ENCODE measurements at regions not wholly inside any gene's neighbourhood (a gene's known extent, or its start where the extent isn't known, plus 50 kb on each side); places are given as distances from the start of the nearest gene placed in this dataset.

DNA sequence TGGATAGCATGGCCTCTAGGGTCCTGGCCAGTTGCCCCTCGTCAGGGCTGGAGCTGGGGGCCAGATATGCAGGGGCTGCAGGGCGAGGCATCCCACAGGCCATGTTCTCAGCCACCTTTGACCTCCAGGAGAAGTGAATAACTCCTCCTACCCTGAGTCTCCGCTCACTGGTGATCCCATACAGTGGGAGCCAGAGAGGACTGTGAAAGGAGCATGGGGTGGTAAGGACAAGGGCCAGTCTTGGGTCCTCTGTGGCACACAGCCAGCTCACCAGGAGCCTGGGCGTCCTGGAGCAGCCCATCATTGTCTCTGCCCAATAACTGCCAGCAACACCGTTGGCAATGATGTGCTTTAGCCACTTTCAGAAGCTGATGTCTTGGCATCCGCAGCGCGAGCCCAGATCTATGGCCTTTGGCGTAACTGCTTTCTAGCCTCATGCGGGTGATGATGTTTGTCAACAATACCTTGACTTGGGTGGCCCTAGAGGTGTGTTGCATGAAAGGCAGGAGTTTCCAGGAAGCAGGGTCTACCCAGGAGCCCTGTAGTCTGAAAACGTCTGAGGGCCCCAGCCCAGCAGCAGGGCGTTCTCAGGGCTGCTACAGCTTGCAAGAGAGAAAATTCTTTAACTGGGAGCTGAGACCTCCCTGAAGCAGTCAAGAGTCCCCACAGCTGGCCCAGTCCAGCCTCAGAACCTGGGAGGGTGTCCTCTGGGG, 61.1 kb upstream of the IQSEC1 start:
- H3K4me3 Mint-ChIP-seq: no peak overlapping the region
- H3K27ac Mint-ChIP-seq: no peak overlapping the region
- peaks cover 4 to 11% of the 10 kb centered on the region in 2 donors for H3K27me3 Mint-ChIP-seq
- H3K4me1 Mint-ChIP-seq (ENCODE audit: low read depth in 2 of 2): no peaks in the 10 kb centered on the region
- no peaks in the 10 kb centered on the region for H3K36me3 Mint-ChIP-seq
- H3K9me3 Mint-ChIP-seq: no peaks in the 10 kb centered on the region
- ATAC-seq: no peak
- DNase-seq (ENCODE audit: low spot score): no peak

DNA sequence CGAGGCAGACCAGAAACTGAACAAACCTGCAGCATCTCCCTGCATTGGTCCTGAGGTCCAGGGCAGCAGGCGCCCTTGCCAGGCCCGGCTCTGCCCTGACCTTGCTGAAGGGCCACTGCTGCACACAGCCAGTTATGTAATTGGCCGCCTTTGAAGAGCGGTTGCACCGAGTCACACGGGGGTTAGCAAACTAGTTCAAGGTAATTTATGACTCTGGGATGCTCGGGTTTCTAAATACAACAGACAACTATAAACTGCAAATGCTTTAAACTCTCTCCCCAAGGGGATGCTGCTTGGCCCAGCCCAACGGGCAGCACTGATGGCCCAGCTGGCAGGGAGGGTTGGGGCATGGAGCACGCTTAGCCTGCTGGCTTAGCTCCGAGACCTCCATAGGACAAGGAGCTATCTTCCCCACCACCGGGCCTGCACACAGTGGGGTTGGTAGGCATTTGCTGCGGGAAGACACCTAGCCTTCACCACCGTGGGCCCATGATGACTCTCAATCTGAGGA, 60.3 kb upstream of the IQSEC1 start:
- no peaks in the 10 kb centered on the region for H3K4me1 Mint-ChIP-seq (ENCODE audit: low read depth in 2 of 2)
- no peak overlapping the region for H3K27ac Mint-ChIP-seq
- no peak for DNase-seq (ENCODE audit: low spot score)
- no peak overlapping the region for H3K4me3 Mint-ChIP-seq
- peaks cover 7 to 11% of the 10 kb centered on the region in 2 donors for H3K27me3 Mint-ChIP-seq
- H3K36me3 Mint-ChIP-seq: no peaks in the 10 kb centered on the region
- ATAC-seq: no peak
- H3K9me3 Mint-ChIP-seq: no peaks in the 10 kb centered on the region

DNA sequence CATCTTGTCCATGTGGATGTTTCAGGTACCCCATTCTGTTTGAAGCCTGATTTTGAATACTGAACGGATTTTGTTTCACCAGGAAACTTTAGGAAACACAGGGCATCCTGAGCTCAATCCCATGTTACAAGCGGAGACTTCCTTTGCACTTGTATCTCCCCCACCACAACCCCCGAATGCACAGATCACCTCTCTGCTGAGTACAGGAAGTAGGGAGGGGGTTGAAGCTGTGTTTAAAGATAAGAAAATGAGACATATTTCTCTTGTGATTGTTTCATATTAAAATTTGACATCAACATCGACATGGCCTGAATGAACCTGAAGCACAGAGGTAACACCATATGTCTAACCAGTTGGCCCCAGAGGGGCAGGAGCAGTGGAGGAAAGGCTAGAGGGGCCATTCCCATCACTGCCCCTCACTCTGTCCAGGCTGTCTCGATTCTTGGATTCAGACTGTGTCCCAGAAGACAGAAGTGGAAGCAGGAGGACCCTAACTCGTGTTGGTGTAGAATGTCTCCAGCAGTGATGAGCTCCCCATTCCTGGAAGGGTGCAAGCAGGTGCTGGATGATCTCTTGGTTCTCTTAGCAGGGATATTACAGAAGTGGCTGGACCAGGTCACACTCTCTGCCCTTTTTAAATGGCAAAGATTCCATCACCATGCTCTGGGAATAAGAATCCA, 59.6 kb upstream of the IQSEC1 start:
- Mint-ChIP-seq H3K27ac (no peak overlapping the region), H3K4me3 (no peak overlapping the region), H3K4me1 (ENCODE audit: low read depth in 2 of 2) (no peaks in the 10 kb centered on the region), H3K27me3 (peaks cover 11 to 12% of the 10 kb centered on the region in 2 donors), H3K36me3 (no peaks in the 10 kb centered on the region), H3K9me3 (no peaks in the 10 kb centered on the region)
- DNase-seq (ENCODE audit: low spot score) (no peak), ATAC-seq (no peak)

DNA sequence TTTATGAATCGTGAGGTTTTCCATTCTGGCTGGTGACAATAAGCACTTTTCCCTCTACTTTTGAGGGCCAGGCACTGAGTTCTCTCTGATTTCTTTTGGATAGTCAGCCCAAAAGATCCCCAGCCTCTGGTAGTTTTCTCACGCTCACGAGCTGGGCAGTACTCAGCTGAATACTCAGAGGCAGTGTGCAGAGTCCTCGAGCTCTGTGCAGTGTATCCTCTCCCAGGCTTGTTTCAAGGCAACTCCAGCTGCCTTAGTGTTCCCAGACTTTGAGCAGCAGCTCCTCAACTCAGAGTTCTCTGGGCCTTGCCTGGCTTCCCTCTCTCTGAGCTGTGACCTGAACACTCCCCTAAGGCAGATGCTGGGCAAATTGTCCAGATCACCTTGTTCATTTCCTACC, 59.1 kb upstream of the IQSEC1 start:
- no peaks in the 10 kb centered on the region for H3K36me3 Mint-ChIP-seq
- DNase-seq (ENCODE audit: low spot score) (no peak), ATAC-seq (no peak)
- H3K9me3 Mint-ChIP-seq: no peaks in the 10 kb centered on the region
- H3K4me3 Mint-ChIP-seq: no peak overlapping the region
- H3K27ac Mint-ChIP-seq: no peak overlapping the region
- H3K4me1 Mint-ChIP-seq (ENCODE audit: low read depth in 2 of 2): no peaks in the 10 kb centered on the region
- peaks cover 11 to 12% of the 10 kb centered on the region in 2 donors for H3K27me3 Mint-ChIP-seq

DNA sequence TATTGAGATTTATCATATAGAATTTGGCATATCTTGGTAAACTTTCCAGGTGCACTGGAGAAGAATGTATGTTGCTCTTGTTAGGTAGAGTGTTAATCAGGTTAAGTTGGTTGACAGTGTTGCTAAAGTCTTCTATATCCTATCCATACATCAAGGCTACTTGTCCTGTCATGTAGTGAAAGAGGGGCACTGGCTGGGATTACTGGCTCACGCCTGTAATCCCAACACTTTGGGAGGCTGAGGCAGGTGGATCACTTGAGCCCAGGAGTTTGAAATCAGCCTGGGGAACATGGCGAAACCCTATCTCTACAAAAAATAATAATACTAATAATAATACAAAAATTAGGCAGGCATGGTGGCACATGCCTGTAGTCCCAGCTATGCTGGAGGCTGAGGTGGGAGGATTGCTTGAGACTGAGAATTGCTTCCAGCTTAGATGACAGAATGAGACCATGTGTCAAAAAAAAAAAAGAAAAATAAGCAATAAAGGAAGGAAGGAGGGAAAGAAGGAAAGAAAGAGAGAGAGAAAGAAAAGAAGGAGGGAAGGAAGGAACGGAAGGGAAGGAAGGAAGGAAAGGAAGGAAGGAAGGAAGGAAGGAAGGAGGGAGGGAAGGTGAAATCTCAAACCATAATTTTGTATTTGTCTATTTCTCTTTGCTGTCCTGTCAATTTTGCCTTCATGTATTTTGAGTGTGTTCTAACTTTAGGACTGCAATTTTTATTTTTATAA, 57.4 kb upstream of the IQSEC1 start:
- DNase-seq (ENCODE audit: low spot score) (no peak), ATAC-seq (no peak)
- Mint-ChIP-seq H3K36me3 (no peaks in the 10 kb centered on the region), H3K27me3 (peaks cover 7 to 9% of the 10 kb centered on the region in 2 donors), H3K9me3 (no peaks in the 10 kb centered on the region), H3K4me1 (ENCODE audit: low read depth in 2 of 2) (no peaks in the 10 kb centered on the region), H3K27ac (no peak overlapping the region), H3K4me3 (no peak overlapping the region)

DNA sequence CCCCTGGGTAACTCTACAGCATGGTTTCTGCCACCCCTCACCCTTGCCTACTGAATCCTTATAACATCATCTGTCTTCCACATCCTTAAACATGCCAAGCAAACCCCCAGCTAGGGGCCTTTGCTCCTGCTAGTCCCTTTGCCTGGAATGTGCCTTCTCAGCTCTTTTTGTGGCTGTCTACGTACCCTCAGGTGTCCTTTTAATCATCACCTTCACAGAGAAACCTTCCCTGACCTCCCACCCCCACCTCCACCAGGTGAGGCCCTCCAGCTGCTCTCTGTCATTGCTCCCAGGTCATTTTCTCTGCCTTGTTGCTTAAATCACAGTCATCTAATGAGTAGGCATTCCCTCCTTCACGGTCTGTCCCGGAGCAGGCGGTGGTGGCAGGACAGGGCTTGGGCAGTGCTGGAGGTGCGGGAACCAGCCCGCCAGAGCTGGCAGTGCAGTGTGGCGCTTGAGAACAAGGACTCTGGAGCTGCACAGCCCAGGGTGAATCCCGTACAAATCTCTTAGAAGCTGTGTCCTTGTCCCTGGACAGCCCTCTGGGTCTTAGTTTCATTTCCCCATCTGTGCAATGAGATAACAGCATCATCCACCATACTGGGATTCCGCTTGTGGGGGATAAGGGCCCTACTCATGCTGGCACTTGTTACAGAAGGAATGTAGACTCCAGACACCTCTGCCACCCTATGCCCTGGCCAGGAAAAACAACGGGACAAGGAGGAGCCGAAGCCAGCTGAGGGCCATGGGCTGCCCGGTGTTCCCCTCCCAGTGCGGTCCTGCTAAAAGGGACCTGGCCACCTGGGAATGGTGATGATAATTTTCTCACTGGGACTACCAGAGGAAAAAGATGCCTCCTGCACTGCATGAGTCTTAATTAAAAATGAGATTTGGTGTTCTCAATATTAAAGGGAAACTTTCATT, 52.1 kb upstream of the IQSEC1 start:
- peaks cover 0 to 18% of the 10 kb centered on the region in 2 donors for H3K27me3 Mint-ChIP-seq
- no peaks in the 10 kb centered on the region for H3K9me3 Mint-ChIP-seq
- H3K36me3 Mint-ChIP-seq: no peaks in the 10 kb centered on the region
- H3K27ac Mint-ChIP-seq: no peak overlapping the region
- no peak for ATAC-seq
- H3K4me1 Mint-ChIP-seq (ENCODE audit: low read depth in 2 of 2): no peaks in the 10 kb centered on the region
- no peak for DNase-seq (ENCODE audit: low spot score)
- H3K4me3 Mint-ChIP-seq: no peak overlapping the region

DNA sequence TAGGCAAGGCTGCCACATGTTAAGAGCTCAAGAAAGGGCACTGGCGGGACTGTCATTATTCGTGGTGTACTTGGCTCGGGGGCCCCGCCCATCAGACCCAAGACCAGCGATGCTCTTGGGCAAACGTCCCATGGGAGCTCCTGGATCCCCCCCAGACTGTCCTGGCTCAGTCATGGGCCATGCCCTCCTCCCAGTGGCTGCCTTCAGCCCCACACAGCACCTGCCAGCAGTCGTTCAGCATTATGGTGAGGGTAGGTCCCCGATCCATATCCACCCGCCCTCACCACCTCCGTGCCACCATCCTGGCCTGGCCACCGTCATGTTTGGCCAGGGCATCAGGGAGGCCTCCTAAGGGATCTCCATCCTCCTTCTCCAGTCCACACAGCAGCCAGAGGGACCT, 51.4 kb upstream of the IQSEC1 start:
- peak; percentile 10 to 29 for ATAC-seq

DNA sequence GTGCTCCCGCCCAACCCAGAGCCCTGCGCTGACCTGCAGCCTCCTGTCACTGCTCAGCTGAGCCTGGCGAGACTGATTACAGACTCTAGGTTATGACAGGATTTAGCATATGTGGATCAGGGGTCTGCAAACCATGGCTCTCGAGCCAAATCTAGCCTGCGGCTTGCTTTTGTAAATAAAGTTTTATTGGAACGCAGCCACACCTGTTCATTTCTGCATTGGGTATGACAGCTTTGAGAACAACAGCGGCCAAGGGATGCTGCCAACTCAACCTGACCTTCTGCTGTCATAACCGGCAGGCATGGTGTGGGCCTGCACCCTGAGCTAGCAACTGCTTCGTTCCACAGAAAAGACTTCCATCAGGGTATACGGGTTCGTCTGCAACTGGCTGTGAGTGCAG, 50.5 kb upstream of the IQSEC1 start:
- DNase-seq (ENCODE audit: low spot score) (no peak), ATAC-seq (no peak)
- no peaks in the 10 kb centered on the region for H3K4me1 Mint-ChIP-seq (ENCODE audit: low read depth in 2 of 2)
- H3K9me3 Mint-ChIP-seq: no peaks in the 10 kb centered on the region
- no peak overlapping the region for H3K4me3 Mint-ChIP-seq
- H3K36me3 Mint-ChIP-seq: no peaks in the 10 kb centered on the region
- H3K27me3 Mint-ChIP-seq: peaks cover 0 to 15% of the 10 kb centered on the region in 2 donors
- H3K27ac Mint-ChIP-seq: no peak overlapping the region

More for the DNA sequence above, 51.4 kb upstream of the IQSEC1 start:
- Mint-ChIP-seq H3K9me3 (no peaks in the 10 kb centered on the region), H3K4me1 (ENCODE audit: low read depth in 2 of 2) (no peaks in the 10 kb centered on the region), H3K27ac (no peak overlapping the region), H3K36me3 (no peaks in the 10 kb centered on the region), H3K27me3 (peaks cover 0 to 18% of the 10 kb centered on the region in 2 donors), H3K4me3 (no peak overlapping the region)
- DNase-seq (ENCODE audit: low spot score): no peak

DNA sequence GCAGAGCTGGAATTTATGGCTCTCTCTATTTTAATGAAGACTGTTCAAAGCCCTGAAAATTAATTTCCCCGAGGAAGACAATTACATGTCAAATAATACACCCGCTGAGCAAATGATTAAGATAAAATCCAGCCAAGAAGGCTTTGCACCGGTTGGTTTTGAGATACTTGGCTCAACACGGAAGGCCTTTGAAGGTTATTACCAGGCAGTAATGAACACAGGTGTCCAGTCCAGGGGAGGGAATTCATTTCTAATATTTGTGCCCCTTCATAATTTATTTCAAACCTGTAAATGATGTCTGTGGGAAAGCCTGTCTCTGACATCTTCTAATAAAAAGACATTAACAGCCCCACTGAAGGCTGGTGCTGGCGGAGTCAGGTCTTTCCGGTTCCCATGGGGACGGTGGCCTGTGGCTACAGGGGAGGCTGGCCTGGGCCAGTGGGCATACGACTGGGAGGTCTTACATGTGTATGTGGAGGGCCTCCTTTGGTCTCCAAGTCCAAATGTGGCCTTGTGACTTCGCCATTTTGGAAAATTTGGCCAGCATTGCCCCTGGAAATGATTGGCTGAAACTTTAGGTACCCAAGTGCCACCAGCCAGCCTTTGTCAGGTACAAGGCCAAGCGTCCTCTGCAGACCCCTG, 49.9 kb upstream of the IQSEC1 start:
- ATAC-seq: no peak
- Mint-ChIP-seq H3K4me1 (ENCODE audit: low read depth in 2 of 2) (no peaks in the 10 kb centered on the region), H3K36me3 (no peaks in the 10 kb centered on the region), H3K9me3 (no peaks in the 10 kb centered on the region), H3K27me3 (peaks cover 0 to 11% of the 10 kb centered on the region in 2 donors), H3K4me3 (no peak overlapping the region), H3K27ac (no peak overlapping the region)
- no peak for DNase-seq (ENCODE audit: low spot score)
